ENCODE measurements at regions not wholly inside any gene's neighbourhood (a gene's known extent, or its start where the extent isn't known, plus 50 kb on each side); places are given as distances from the start of the nearest gene placed in this dataset.

DNA sequence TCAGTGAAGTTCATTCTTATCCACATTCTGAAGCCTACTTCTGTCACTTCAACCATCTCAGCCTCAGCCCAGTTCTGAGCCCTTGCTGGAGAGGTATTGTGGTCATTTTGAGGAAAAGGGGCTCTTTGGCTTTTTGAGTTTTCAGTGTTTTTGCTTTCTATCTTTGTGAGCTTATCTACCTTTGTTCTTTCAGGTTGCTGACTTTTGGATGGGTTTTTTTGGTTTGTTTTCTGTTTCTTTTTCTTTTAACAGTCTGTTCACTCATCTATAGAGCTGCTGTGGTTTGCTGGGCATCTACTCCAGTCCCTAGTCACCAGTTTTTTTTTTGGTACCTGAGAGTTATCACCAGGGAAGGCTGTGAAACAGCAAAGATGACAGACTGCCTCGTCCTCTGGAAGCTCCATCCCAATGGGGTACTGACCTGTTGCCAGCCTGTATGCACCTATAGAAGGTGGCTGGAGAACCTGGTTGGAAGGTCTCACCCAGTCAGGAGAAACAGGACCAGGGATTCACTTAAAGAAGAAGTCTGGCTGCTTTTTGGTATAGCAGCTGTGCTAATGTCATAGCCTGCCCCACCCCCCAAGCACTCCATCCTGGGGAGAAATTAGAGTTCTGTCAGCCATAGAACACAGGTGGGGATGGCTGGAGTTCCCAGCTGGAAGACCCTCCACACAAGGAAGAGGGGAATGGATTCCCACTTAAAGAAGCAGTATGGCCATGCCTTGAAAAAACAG is 138.6 kb upstream of the TSLP start:
- TF ChIP-seq, protein P1, sequence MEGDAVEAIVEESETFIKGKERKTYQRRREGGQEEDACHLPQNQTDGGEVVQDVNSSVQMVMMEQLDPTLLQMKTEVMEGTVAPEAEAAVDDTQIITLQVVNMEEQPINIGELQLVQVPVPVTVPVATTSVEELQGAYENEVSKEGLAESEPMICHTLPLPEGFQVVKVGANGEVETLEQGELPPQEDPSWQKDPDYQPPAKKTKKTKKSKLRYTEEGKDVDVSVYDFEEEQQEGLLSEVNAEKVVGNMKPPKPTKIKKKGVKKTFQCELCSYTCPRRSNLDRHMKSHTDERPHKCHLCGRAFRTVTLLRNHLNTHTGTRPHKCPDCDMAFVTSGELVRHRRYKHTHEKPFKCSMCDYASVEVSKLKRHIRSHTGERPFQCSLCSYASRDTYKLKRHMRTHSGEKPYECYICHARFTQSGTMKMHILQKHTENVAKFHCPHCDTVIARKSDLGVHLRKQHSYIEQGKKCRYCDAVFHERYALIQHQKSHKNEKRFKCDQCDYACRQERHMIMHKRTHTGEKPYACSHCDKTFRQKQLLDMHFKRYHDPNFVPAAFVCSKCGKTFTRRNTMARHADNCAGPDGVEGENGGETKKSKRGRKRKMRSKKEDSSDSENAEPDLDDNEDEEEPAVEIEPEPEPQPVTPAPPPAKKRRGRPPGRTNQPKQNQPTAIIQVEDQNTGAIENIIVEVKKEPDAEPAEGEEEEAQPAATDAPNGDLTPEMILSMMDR (conservative IDR thresholded peaks at IDR 0.05), result no peak
- TF ChIP-seq EZH2 (IDR thresholded peaks at IDR 0.05; ENCODE audit: low read depth), result no peak
